ENCODE measurements at regions not wholly inside any gene's neighbourhood (a gene's known extent, or its start where the extent isn't known, plus 50 kb on each side); places are given as distances from the start of the nearest gene placed in this dataset.
"Not testable (repeated sequence)": the region's sequence is repeated elsewhere in the genome, so short reads cannot be mapped to it uniquely, and the experiment has no call there.

GRCh38 chr21:35164380-35164779 is 115.3 kb upstream of the RUNX1 start:
- FAIRE-seq (no peak), ATAC-seq (no peak), DNase-seq (no peak)
- Histone ChIP-seq H3K36me3 (no peaks in the 10 kb centered on the region), H3K27me3 (no peaks in the 10 kb centered on the region), H3K4me1 (no peaks in the 10 kb centered on the region), H3K4me3 (no peak overlapping the region), H3K27ac (no peak overlapping the region), H3K9me3 (no peaks in the 10 kb centered on the region)
- TF ChIP-seq, protein P1, sequence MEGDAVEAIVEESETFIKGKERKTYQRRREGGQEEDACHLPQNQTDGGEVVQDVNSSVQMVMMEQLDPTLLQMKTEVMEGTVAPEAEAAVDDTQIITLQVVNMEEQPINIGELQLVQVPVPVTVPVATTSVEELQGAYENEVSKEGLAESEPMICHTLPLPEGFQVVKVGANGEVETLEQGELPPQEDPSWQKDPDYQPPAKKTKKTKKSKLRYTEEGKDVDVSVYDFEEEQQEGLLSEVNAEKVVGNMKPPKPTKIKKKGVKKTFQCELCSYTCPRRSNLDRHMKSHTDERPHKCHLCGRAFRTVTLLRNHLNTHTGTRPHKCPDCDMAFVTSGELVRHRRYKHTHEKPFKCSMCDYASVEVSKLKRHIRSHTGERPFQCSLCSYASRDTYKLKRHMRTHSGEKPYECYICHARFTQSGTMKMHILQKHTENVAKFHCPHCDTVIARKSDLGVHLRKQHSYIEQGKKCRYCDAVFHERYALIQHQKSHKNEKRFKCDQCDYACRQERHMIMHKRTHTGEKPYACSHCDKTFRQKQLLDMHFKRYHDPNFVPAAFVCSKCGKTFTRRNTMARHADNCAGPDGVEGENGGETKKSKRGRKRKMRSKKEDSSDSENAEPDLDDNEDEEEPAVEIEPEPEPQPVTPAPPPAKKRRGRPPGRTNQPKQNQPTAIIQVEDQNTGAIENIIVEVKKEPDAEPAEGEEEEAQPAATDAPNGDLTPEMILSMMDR (IDR thresholded peaks at IDR 0.05): no peak
- intact Hi-C loops (cut with DNase I): no loop called here
- WGBS, 2 donors: 79 to 92% methylated on average over 4 of the region's 4 CpGs

DNA sequence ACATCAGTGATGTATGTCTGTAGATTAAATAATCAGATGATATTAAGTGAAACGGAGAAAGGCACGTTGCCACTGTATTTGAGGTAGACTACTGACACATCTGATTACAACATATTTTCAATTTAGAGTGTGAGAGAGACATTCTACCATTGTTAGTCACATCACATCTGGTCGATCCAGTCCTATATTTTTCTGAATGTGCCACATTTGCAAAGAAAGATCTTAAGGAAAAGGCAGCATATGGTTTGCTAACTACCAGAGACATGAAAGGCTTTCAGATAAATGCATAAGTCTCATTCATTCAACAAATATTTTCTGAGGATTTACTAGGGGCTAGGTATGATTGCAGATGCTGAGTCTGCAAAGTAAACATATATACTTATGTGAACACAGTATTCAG is 114.3 kb upstream of the RUNX1 start:
- no peaks in the 10 kb centered on the region for H3K4me1 ChIP-seq
- TF ChIP-seq, protein P1 (IDR thresholded peaks at IDR 0.05): no peak
- no peak for ATAC-seq
- DNase-seq: no peak
- no peak overlapping the region for H3K4me3 ChIP-seq
- 31 to 38% methylated on average over 3 of the region's 3 CpGs for WGBS, 2 donors
- H3K27me3 ChIP-seq: no peaks in the 10 kb centered on the region
- H3K27ac ChIP-seq: no peak overlapping the region
- no peaks in the 10 kb centered on the region for H3K9me3 ChIP-seq
- intact Hi-C loops (cut with DNase I): no loop called here
- no peaks in the 10 kb centered on the region for H3K36me3 ChIP-seq
- FAIRE-seq: no peak

GRCh38 chr21:35162831-35163230 is 113.7 kb upstream of the RUNX1 start:
- Histone ChIP-seq H3K4me1 (no peaks in the 10 kb centered on the region), H3K4me3 (no peak overlapping the region), H3K27me3 (no peaks in the 10 kb centered on the region), H3K27ac (no peak overlapping the region), H3K9me3 (no peaks in the 10 kb centered on the region), H3K36me3 (no peaks in the 10 kb centered on the region)
- TF ChIP-seq, protein P1 (IDR thresholded peaks at IDR 0.05): no peak
- intact Hi-C loops (cut with DNase I): no loop called here
- FAIRE-seq: no peak
- 60 to 67% methylated on average over 3 of the region's 3 CpGs for WGBS, 2 donors
- no peak for DNase-seq
- ATAC-seq: peak in 1 of 4 donors; percentile 38

DNA sequence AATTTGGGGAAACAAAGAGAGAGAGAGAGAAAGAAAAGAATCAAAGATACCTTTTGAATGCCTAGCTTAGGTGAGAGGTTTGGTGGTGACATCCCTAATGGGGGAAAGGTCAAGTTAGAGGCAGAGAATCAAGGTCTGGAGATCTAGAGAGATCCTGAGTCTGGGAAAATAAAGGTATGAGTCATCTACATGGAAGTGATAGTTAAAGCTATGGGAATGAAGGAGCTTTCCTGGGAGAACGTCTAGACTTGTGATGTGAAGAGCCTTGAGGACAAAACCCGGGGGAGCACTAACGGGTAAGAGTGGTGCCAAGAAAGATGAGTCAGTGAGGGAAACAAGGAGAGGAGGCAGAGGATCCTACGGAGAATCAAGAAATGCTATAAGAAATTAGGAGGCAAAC is 110.8 kb upstream of the RUNX1 start:
- Histone ChIP-seq H3K4me1 (no peaks in the 10 kb centered on the region), H3K27ac (no peak overlapping the region), H3K27me3 (no peaks in the 10 kb centered on the region), H3K36me3 (no peaks in the 10 kb centered on the region), H3K9me3 (no peaks in the 10 kb centered on the region), H3K4me3 (no peak overlapping the region)
- no peak for FAIRE-seq
- no peak for ATAC-seq
- DNase-seq: no peak
- TF ChIP-seq, protein P1 (IDR thresholded peaks at IDR 0.05): no peak
- WGBS, 2 donors: 64 to 71% methylated on average over 4 of the region's 4 CpGs
- intact Hi-C loops (cut with DNase I): no loop called here

DNA sequence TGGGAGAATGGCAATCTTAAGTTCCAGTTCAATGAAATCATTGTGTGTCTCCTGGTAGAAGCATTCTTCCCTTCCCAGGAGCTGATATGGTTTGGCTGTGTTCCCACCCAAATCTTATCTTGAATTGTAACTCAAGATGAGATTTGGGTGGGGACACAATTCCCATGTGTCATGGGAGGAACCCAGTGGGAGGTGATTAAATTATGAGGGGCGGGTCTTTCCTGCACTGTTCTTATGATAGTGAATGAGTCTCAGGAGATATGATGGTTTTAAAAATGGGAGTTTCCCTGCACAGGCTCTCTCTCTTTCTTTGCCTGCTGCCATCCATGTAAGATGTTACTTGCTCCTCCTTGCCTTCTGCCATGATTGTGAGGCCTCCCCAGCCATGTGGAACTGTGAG is 108.3 kb upstream of the RUNX1 start:
- H3K27me3 ChIP-seq; H3K9me3 ChIP-seq; H3K4me1 ChIP-seq; H3K27ac ChIP-seq; H3K36me3 ChIP-seq; FAIRE-seq; DNase-seq; intact Hi-C loops (cut with DNase I); ATAC-seq; H3K4me3 ChIP-seq: not testable (repeated sequence)
- 82 to 88% methylated on average over 1 of the region's 1 CpG for WGBS, 2 donors

Measured in pancreas (tissue), 10 donors.